HepG2 (cell line): ENCODE measurements at regions not wholly inside any gene's neighbourhood (a gene's known extent, or its start where the extent isn't known, plus 50 kb on each side); places are given as distances from the start of the nearest gene placed in this dataset.

Experiments
- BHLHE40 ChIP-seq: IDR thresholded peaks from 2 replicates; pipeline ENCODE4 v1.6.1; 2011; ENCODE audit warnings: low read length, improper control_type of control experiment
- CREB1 ChIP-seq, 2 experiments: fragments of 450-650 bp in 1 of 2; IDR thresholded peaks; 2 replicates each; pipeline ENCODE4 v1.6.1; 2016 to 2017; ENCODE audit warnings: control low read depth in 1 of 2, mild to moderate bottlenecking in 1 of 2, missing compliant biosample characterization in 1 of 2, missing genetic modification characterization in 1 of 2
- CTCF ChIP-seq: sonication (generic); formaldehyde crosslinking; IDR thresholded peaks from 2 replicates; pipeline ENCODE4 v1.5.0; 2020; ENCODE audit warnings: mild to moderate bottlenecking, missing genetic modification reagents, moderate library complexity
- LRRFIP1 ChIP-seq: sonication (generic); formaldehyde crosslinking; conservative IDR thresholded peaks from 2 replicates; pipeline ENCODE4 v1.4.0; 2020; ENCODE audit warnings: missing genetic modification reagents
- YY1 ChIP-seq: IDR thresholded peaks from 2 replicates; pipeline ENCODE4 v1.6.1; 2011; ENCODE audit warnings: low read length, low read depth, moderate library complexity, mild to moderate bottlenecking; ENCODE audit not compliant: insufficient read depth, insufficient replicate concordance
- ZNF577 ChIP-seq: sonication (generic); formaldehyde crosslinking; IDR thresholded peaks from 2 replicates; pipeline ENCODE4 v1.4.0; 2020; ENCODE audit warnings: mild to moderate bottlenecking, low read depth, missing genetic modification reagents, borderline replicate concordance

GRCh38 chr3:55339819-55340218 is 147.3 kb downstream of the WNT5A start:
- TF ChIP-seq YY1 (no peak), CREB1 (IDR thresholded peaks at IDR 0.05) (no peak), CREB1 (CRISPR knock-in tag; IDR thresholded peaks at IDR 0.05) (no peak), LRRFIP1 (CRISPR knock-in tag) (no peak), ZNF577 (no peak), CTCF (no peak), BHLHE40 (no peak)
